Mammary epithelial cell (primary cell): ENCODE measurements at regions not wholly inside any gene's neighbourhood (a gene's known extent, or its start where the extent isn't known, plus 50 kb on each side); places are given as distances from the start of the nearest gene placed in this dataset.

ENCODE experiments used
- EZH2 ChIP-seq: IDR thresholded peaks from 2 replicates; pipeline ENCODE4 v1.6.1; 2012; ENCODE audit warnings: low read length, inconsistent platforms, borderline replicate concordance
- TF ChIP-seq, protein P1 (sequence below), 2 donors: IDR thresholded peaks in 1 of 2; conservative IDR thresholded peaks in 1 of 2; 2 replicates each; pipeline ENCODE4 v1.5.1; 2011 to 2012; ENCODE audit warnings: inconsistent platforms in 2 of 2, low read length in 2 of 2, mild to moderate bottlenecking in 2 of 2, control low read depth in 1 of 2, low read depth in 1 of 2; ENCODE audit not compliant: insufficient read depth in 1 of 2; ENCODE audit errors: extremely low read depth in 1 of 2

DNA sequence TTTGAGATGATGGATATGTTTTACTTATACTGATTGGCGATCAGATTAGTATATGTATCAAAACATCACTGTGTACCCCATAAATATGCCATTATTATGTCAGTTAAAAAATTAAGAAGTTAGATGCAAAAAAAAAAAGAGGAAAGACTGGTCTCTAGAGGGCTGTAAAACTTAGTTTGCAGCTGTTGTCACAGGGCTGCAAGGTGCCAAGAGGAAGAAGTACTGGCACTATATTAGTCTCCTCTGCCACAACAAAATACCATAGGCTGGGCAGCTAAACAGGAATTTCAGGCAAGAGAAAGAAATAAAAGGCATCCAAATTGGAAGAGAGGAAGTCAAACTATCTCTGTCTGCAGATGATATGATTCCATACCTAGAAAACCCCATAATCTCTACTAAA is 177.8 kb upstream of the PLPP4 start:
- no peak for TF ChIP-seq EZH2
- TF ChIP-seq, protein P1, sequence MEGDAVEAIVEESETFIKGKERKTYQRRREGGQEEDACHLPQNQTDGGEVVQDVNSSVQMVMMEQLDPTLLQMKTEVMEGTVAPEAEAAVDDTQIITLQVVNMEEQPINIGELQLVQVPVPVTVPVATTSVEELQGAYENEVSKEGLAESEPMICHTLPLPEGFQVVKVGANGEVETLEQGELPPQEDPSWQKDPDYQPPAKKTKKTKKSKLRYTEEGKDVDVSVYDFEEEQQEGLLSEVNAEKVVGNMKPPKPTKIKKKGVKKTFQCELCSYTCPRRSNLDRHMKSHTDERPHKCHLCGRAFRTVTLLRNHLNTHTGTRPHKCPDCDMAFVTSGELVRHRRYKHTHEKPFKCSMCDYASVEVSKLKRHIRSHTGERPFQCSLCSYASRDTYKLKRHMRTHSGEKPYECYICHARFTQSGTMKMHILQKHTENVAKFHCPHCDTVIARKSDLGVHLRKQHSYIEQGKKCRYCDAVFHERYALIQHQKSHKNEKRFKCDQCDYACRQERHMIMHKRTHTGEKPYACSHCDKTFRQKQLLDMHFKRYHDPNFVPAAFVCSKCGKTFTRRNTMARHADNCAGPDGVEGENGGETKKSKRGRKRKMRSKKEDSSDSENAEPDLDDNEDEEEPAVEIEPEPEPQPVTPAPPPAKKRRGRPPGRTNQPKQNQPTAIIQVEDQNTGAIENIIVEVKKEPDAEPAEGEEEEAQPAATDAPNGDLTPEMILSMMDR (conservative IDR thresholded peaks at IDR 0.05 in 1 of 2, IDR thresholded peaks at IDR 0.05 in 1 of 2; ENCODE audit: extremely low read depth in 1 of 2, insufficient read depth in 1 of 2, low read depth in 1 of 2, low read length in 2 of 2), result no peak
